Suprapubic skin (tissue), 3 donors: ENCODE measurements at regions not wholly inside any gene's neighbourhood (a gene's known extent, or its start where the extent isn't known, plus 50 kb on each side); places are given as distances from the start of the nearest gene placed in this dataset.

Experiments
- CTCF ChIP-seq, 2 donors: fragments of 200-600 bp in 1 of 2; fragments of 450-650 bp in 1 of 2; sonication (generic) in 1 of 2; IDR thresholded peaks; one replicate each; pipeline ENCODE4 v1.5.1; 2016 to 2019; ENCODE audit warnings: antibody characterized with exemption in 2 of 2, mild to moderate bottlenecking in 1 of 2, moderate library complexity in 1 of 2
- POLR2AphosphoS5 ChIP-seq, 3 donors: sonication (generic); formaldehyde crosslinking; IDR thresholded peaks; one replicate each; pipeline ENCODE4 v1.6.1; 2017; ENCODE audit warnings: antibody characterized with exemption in 3 of 3

GRCh38 chr6:92180090-92180489, 1239.3 kb downstream of the EPHA7 start:
- TF ChIP-seq CTCF (IDR thresholded peaks at IDR 0.05) (no peak), POLR2AphosphoS5 (IDR thresholded peaks at IDR 0.05) (no peak)
